AML-193 (cell line): ENCODE measurements at regions not wholly inside any gene's neighbourhood (a gene's known extent, or its start where the extent isn't known, plus 50 kb on each side); places are given as distances from the start of the nearest gene placed in this dataset.

Source experiments
- DNase-seq, 2 experiments: peaks; one replicate each; lab custom pipeline; 2025; lab: John Stamatoyannopoulos, UW

GRCh38 chr18:21997207-21998143 lies 171.9 kb upstream of the GATA6 start:
- peak; percentile 52 to 79 for DNase-seq

DNA sequence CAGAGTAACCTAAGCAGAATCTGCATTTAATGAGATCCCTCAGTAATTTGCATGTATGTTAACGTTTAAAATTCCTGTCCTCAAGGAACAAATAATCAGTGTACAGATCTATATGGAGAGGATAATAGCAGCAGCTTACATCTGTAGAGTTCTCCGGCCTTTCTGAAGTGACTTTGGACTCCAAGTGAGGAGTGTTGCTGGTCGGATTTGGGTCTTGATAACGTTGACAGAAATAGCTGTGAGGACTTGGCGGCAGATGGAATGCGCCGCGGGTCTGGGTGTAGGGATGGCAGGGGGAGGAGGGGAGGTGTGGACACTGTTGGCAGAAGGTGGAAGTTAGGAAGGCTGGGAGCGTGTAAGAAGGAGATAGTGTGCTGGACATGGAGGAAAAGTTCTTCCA lies 170.9 kb upstream of the GATA6 start:
- DNase-seq = no peak

DNA sequence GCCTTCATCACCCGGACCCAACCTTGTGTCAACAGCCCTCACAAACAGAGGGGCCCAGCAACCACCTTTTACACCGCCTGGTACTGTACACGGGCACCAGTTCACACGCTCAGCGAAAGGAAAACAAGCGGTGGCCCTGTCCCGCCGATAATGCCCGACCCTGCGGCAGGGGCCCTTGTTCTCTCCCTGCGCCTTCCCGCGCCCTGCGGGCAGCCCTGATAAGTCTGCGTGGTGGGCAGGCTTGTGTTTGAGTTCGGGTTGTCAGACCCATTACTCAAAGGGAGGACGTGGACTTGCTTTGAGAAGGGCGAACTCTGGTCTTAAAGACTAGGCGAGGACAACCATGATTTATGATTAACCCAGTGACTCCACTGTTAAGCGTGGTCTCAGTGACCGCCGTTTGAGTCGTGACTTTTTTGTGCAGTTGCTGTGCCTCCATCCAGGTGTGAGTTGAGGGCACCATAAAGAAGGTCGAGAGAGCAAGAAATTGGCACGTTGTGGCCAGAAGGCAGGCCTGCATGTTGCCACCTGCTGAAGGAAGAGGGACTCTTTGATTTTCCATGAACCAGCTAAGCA lies 167.4 kb upstream of the GATA6 start:
- no peak for DNase-seq

DNA sequence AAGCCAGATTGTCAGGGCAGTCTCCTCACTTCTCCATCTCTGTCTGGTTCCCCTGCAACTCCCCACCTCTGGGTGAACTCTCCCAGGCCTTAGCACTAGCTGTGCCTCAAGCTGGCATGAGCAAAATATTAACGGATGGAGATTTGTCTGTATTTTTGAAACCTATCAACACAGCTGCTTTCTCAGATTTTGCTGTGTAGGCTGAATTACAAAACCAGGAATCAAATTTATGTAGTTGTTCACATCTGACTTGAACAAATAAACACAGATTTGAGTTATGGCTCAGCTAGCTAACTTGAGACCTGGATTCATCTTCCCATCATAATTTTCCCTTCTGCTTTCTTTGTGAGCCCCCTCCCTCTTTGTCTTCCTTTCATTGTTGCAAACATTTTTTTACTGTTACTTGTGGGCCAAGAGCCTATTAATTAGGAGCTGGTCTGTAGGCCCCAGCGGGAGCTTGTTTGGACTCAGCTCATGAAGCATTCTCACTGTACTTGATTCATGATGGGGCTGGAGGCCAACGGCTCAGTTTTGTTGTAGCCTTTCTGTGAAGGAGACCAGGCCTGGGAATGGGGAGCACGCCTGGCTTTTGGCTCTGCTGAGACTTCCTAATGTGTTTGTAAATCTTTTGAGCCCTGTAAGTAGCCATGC lies 164.1 kb upstream of the GATA6 start:
- no peak for DNase-seq

DNA sequence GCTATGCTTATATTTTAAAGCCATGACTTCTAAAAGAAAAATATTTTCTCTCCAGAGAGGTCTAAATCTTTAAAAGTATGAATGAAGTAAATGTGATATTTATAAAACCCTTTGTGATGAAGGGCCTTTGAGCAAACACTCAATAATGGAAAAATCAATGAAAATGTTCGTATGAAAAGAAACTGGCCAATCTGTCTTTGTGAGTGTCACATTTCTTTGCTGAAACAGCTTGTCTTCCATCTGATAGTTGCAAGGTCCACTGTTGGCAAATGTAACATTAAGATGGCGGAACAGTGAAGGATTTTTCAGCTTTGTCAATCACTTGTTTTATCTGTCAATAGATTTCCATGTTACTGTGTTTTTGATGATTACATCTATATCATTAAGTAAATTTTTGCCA lies 162.9 kb upstream of the GATA6 start:
- no peak for DNase-seq

DNA sequence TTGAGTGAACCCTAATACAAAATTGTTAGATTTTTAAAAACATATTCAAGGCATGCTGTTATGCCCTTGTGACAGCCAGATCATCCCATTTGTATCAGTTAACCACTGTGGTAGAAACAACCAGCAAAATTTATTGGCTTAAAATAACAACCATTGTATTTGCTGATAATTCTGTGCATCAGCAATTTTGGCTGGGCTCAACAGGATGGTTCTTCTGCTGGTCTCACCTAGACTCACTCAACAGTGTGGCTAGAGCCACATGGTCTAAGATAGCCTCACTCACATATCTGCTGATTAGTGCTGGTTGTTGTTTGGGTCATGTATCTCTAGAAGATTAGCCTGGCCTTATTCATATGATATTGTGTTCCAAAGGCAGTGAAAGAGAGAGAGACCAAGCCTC lies 160.1 kb upstream of the GATA6 start:
- DNase-seq = no peak

- DNase-seq = no peak
Observed at GRCh38 chr18:22013993-22014392, 155.4 kb upstream of the GATA6 start.

DNA sequence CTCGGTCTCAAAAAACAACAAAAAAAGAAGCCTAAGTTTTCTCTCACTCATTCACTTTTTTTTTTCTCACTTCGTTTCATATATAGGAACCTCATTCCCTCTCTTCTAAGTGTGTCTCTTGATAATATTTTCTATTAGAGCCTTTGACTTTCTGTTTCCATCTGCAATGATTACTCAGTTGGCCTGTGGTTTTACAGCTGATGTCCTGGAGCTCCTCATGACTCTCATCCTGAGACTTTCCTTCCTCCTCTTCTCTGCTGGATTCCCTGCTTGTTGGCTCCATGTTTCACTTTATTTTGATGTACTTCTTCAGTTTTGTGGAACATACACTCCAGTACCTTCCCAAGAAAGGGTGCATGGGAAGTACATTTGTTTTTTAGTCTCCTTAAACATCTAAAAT lies 154.2 kb upstream of the GATA6 start:
- DNase-seq = no peak

DNA sequence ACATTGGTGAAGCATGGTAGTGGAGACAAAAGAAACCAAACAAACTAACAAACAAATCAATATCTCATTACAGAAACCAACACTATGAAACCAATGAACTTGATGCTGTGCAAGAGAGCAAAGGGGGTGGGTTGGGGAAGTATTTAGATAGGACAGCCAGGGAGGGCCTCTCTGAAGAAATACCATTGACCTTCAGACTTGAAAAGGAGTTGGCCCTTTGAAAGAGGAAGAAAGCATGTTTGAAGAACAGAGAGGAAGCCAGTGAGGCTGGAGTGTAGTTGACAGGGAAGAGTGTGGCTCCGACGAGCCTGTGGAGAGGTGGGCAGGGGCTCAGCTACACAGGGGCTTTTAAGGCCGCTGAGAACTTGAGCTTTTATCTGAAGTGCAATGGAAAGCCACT lies 151.0 kb upstream of the GATA6 start:
- no peak for DNase-seq

GRCh38 chr18:22019193-22019592 lies 150.2 kb upstream of the GATA6 start:
- no peak for DNase-seq

- DNase-seq = no peak
Observed at GRCh38 chr18:22020127-22020866, 149.1 kb upstream of the GATA6 start.

- no peak for DNase-seq
Observed at GRCh38 chr18:22020867-22021370, 148.5 kb upstream of the GATA6 start.

DNA sequence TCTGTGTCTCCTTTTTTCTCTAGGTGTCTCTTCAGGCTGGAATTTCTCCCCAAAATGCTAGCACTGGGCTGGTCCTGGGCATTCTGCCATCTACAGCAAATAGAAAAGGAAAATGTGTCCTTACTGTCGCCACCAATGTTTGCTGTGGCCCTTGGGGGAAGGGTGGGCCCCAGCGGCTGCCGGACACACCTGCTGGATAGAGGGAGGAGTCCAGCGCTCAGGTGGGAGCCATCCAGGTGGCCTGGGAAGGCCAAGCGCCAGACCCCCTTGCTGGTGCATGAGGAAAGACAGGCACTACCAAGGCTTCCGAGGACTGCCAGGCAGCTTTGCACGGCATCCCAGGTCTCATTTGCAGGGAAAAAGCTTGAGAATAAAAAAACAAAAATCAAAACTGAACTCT lies 147.7 kb upstream of the GATA6 start:
- DNase-seq = no peak

DNA sequence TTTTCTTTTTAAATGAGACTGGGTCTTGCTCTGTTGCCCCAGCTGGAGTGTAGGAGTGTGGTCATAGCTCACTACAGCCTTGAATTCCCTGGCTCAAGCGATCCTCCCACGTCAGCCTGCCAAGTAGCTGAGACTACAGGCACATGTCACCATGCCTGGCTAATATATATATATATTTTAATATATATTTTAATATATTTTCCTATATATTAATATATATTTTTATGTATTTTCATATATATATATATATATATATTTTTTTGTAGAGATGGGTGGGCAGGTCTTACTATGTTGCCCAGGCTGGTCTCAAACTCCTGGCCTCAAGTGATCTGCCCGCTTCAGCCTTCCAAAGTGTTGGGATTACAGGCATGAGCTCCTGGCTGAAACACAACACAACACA lies 144.5 kb upstream of the GATA6 start:
- no peak for DNase-seq

DNA sequence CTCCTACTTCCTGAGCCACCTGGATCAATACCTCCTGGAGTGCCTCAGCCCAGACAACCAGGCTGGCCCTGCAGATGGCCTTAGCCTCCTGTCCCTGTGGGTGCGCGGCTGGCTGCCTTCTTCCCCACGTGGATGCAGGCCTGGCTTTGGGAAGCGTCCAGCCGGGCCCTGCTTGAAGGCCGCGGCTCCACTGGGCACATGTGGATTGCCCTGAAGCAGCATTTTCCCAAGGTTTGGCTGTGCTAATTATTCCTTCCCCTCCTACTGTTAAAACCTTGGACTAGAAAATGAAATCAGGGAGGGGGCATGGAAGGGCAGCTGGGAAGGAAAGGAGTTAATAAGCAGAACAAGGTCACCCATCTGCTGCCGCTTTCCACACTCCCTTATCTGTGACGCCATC lies 143.0 kb upstream of the GATA6 start:
- no peak for DNase-seq

- no peak for DNase-seq
Observed at GRCh38 chr18:22026889-22027288, 142.5 kb upstream of the GATA6 start.

- no peak for DNase-seq
Observed at GRCh38 chr18:22031611-22032010, 137.8 kb upstream of the GATA6 start.

DNA sequence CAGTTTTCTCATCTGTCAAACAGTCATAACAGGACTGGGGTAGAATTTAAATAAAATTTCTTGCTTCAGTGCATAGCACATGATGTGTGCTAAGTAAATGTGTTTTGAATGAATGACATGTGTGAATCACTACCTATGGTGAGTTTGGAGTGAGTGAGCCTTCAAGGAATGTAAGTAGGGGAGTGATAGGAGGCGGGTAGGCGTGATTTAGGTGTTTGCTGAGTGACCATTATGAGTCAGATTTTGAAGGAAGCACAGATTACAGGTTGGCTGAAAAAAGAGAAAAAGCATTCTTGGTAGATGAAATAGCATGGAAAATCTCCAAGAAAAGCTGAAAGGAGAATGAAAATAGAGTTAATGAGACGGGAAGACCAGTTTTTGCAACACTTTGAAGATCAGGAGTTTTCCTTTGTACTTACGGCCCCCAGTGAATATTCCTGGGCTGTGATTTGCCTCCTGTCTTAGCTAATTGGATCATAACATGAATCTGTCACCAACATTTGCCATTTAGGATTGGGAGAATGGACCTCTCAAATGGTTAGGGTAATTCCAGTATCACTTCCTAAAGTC lies 136.9 kb upstream of the GATA6 start:
- no peak for DNase-seq

GRCh38 chr18:22033085-22033484 lies 136.3 kb upstream of the GATA6 start:
- no peak for DNase-seq

DNA sequence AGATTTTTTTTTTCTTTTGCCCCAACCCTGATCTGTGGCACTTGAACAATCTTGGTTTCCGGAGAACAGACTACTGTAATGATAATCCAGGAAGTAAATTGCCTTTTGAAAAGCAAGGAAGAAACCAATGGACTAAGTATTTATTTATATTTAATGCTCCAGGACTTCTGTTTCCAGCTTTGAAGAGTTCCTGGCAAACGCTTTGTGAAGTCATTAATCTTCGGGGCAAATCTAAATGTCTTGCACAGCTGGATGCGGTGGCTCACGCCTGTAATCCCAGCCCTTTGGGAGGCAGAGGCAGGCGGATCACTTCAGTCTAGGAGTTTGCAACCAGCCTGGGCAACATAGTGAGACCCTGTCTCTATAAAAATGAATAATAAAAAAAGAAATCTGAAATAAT lies 135.1 kb upstream of the GATA6 start:
- DNase-seq = no peak

DNA sequence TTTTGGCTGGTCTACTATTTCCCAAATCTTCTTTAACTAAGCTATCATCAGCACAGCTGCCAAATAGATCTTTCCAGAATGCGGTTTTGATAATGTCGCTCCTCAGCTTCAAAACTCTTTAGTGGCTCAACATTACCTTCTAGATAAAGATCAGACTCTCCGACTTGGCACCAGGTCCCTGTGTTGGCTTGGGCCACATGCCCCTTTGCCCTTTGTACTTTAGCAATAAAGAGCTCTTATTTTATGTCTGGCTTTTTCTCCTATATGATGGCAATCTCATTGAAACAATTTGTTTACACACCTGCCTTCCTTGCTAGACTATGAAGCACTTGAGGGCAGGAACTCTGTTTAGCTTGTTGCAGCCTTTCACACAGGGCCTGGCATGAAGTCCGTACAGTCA lies 128.9 kb upstream of the GATA6 start:
- DNase-seq = no peak

DNA sequence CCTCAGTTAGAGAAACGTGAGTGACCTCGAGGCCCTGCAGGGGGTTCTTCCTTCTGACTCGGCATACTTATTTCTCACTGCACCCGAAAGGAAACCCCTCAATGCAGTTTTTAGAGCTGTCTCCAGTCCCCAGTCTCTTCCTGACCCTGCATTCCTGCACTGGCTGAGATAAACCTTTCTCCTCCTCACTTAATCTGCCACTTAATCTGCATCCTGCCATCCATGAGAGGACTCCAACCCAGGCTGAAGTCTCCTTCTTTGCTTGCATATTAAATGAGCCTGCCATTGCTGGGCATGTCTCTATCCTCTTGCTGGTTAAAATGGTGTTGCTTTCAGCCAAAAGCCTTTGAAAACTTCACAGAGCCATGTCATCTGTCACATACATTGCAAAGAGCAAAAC lies 125.6 kb upstream of the GATA6 start:
- DNase-seq = no peak
